Medulla oblongata (tissue), 1 donor: ENCODE measurements at regions not wholly inside any gene's neighbourhood (a gene's known extent, or its start where the extent isn't known, plus 50 kb on each side); places are given as distances from the start of the nearest gene placed in this dataset.

Experiments used
- DNase-seq: peaks from one replicate; pipeline ENCODE4 v3.0.0-alpha.2; 2015; ENCODE audit errors: extremely low spot score

DNA sequence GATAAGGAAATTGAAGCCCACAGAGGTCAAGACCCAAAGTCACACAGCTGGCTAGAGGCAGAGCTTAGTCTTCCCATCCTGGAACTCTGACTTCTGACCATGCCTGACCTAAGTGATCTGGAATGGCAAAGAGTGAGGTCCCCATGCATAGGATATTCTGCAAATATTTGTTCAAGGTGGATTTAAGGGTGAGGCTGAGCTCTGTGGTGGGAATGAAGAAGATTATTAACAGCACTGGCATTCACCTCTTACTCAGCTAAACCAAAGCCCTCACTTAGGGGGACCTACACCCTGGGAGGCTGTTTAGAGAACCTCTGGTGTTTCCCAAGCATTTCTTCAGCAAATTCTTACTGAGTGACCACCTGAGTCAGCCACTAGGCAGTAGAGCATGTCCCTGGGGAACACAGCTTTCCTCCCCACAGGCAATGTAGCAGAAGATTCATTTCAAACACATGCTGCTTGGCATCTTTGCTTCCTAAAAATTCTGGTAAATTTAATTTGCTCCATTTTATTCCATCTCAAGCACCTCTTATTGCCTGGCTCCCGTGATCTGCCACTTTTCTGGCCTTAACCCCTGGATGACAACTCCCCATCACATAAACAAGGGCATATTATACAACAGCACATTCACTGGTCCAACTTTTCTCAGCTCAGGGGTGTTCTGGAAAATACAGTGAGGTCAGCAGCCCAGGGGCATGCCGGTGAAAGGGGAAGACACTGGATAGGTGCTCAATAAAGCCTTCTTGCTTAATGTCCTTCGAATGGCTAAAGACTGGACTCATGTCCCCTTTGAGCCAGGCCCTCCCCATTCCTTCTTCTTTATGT lies 176.0 kb downstream of the ABHD5 start:
- no peak for DNase-seq

DNA sequence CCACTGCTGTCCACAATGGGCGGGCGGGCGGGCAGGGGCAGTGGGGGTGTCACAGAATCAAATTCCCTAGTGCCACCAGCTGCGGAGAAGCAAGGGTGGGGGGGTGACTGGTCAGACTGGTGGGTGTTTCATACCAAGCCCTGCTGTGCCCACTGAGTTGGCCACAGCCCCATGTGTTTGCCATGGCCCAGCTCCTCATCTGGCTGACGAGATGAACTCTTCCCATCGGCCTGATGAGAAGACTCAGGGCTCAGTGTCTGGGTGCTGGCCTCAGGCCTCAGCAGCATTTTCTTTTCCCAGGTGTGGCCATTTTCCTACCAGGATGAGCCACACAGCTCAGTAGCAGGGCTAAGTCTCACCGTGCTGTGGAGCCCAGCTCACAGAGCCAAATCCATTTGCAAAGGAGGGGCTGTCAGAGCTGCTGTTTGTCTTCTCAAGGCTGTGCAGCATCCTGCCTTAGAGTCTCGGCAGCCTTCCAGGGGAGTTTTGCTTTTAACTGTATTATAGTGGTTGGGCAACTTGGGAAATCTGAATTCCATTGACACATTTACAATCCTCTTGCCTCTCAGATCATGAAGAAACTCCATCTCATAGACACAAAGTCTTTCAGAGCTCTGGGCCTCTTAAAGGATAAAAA lies 176.8 kb downstream of the ABHD5 start:
- no peak for DNase-seq

DNA sequence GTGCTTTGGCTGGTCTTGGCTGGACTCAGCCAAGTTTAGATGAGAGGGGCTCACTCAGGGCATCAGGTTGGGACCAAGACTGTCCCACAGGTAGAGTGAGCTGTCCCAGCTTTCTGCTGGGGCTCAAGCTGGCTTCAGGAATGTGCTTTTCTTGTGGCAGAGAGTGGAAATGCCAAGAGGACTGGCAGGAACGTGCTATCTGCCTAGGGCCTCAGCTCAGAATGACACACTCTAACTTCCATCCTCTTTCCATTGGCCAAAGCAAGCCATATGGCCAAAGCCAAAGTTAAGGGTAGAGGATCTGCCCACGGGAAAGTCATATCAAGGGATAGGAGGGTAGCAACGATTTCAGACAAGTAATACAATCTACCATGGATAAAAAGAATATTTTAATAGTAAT lies 178.8 kb downstream of the ABHD5 start:
- no peak for DNase-seq

DNA sequence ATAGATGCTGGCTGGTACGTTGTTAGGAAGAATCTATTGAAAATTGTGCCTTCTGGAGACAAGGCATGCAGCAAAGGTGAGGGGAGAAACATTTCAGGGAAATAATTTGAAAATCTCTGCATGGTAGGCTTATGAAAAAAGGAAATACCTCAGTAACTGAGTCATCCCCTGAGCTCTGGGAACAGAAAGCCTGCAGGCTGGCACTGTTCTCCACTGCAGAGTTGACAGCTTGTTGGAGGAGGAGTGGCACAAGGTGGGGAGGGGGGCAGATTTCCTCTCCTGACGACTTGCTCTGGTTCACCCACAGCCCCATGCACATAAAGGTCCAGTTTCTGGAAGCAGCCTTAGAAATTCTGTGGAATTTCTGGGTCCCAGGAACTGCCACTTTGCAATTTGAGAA lies 179.4 kb downstream of the ABHD5 start:
- no peak for DNase-seq

DNA sequence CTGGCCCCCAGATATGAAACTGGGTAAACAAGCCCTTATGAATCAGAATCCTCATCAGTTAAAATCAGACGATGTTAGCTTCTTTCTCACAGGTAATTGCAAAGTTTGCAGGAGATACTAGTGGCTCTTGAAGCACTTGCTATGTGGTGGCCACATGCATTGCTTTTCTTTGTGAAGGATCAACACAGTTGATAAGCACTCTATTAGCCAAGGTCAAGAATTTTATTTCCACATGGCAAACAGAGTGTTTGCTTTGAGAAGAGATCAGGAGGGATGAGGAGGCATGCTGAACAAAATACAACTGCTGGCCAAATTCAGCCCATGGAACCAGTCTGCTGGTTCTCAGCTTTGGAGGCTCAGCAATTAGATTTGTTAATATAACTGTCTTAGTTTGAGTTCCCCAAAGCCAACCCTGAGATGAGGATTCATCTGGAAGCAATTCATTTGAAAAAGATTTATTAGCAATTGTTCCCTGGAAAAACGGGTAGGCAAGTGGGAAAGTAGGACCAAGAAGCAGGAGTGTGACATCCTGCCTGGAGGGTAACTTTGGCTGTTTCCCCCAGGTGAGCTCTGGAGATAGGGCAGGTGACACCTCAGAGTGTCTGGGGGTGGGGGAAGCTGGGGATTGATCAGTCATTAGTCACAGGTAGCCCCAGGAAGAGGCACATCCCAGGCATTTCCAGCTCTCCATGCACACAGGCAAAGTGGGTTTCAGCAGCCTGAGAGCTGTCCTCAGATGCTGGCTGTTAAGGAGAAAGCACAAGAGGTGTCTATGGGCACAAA lies 180.3 kb downstream of the ABHD5 start:
- no peak for DNase-seq

DNA sequence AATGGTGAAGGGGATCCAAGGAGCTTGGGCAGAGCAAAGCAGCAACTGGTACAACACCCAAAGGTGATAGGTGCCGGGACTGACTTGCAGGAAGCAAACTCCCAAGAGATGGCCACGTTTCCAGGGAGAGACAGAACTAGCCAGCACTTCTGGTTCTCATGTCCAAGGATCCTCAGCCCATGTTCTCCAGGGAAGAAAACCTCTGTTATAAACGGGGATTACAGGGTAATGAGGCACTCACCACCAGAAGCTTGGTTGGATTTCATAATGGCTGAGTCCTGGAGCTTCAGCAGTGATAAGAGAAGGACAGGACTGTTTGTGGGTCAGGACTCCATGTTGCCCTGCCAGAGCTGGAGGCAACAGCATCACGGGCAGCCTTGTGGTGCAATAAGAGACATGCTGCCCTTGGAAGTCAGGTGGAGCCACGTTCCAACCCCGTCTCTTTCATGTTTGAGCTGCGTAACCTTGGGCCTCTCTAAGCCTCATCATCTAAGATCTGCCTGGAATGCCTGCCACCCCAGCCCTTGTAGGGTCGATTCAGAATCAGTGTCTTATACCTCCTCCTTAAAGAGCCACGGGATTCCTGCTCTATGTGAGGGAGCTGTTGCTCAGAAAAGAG lies 181.0 kb downstream of the ABHD5 start:
- no peak for DNase-seq

DNA sequence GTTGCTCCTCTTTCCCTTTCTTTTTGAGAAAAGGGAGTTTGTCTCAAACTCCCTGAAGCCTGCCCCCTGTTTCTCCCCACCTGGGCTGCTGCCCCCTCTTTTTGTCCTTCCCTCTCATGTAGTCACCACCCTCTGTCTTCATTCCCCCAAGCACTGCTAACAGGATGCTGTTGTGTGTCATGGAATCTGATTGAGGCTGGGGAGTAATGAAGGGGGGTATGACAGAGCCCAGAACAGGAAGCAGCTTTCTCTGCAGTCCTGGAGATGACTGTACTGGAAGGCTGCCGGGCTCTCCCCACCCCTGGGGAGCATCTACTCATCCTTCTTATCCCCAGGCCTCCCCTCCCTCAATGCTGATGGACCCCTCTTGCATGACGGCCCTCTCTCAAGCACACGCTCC lies 181.6 kb downstream of the ABHD5 start:
- DNase-seq: no peak

DNA sequence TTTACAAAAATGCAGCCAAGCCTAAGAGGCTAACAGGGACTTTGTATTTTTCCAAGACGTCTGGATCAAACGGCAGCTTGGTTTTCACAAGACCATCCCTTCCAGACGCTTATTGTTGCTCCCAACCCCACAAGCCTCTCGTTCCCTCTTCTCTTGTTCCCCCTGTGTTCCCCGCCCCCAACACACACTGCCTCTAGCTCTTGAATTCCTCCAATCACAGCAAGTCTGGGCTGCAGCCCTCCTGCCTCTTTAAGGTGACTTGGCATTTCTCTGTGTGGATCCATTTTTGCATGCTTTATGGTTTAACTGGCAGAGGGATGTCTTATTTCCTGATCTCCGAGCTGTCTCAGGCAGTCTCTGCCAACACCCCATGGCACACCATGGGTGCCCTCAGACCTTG lies 182.2 kb downstream of the ABHD5 start:
- DNase-seq: no peak

DNA sequence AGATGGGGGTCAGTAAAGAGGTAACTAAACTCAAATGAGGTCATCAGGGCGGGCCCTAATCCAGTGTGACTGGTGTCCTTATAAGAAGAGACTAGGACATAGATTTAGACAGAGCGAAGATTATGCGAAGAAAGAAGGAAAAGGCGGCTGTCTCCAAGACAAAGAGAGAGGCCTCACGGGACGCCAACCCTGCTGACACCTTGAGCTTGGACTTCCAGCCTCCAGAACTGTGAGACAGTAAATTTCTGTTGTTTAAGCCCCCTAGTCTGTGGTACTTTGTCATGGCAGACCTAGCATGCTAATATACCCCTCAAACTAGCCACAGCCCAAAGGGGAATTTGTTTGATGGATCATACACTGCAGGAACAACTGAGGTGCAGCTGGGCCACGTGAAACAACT lies 183.0 kb downstream of the ABHD5 start:
- DNase-seq: no peak

DNA sequence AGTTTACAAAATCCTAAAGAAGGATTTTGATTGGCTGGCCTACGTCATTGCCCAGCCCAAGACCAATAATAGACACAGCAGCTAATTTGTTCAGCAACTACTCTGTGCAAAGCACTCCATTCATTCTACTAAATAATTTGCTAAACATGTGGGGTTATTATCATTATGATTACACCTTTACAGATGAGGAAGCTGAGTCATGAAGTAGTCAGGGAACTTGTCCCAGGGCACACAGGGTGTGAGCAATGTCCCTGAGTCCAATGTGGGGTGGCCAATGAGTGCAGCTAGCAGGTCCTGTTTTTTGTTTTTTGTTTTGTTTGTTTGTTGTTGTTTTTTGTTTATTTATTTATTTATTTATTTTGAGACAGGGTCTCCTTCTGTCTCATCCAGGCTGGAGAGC lies 183.6 kb downstream of the ABHD5 start:
- DNase-seq: no peak

DNA sequence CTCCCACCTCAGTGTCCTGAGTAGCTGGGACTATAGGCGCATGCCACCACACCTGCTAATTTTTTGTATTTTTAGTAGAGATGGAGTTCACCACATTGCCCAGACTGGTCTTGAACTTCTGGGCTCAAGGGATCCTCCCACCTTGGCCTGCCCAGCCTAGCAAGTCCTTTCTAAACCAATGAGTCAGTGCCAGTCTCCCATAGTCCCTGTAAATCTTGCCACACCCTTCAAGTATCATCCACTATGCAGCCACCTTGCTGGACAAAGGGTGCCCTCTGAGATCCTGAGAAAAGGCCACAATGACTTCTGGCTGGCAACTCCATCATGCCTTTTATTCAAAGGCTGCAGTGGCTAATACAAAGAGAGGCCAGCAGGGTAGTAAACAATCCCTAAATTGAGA lies 184.0 kb downstream of the ABHD5 start:
- no peak for DNase-seq

DNA sequence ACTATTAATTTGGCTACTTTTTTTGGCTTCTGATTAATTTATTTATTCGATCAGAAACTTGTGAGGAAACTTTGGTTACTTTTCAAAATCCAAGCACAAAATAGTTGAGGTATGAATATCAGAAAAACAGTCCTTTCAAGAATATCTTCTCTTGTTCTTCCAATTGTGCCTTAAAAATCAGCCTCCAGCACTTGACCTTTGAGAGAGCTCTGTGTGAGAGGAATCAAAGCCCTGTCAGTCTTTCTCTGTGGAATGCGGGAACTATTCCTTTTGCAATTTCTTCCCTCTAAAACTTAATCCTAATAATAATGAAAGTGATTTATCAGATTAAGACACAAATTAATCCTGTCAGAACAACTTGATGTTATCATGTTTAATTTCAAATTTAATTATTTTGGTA lies 185.9 kb downstream of the ABHD5 start:
- no peak for DNase-seq

DNA sequence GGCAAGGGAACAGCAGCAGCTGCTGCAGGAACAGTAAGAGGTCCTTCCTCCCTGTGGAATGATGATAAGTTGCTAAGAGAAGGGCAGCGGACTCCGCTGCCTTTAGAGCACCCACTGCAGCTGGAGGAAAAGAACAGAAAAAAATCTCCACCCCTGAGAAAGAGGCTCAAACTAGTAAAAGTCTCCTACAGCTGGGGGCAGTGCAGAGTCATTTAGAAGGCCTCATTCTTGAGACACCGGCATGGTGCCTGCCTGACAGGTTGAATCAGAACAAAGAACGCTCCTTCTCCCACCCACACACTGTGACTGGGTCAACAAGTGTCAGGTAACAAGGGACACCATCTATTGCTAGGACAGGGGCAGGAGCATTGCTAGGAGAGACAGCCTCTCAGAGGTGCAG lies 188.4 kb downstream of the ABHD5 start:
- DNase-seq: no peak

DNA sequence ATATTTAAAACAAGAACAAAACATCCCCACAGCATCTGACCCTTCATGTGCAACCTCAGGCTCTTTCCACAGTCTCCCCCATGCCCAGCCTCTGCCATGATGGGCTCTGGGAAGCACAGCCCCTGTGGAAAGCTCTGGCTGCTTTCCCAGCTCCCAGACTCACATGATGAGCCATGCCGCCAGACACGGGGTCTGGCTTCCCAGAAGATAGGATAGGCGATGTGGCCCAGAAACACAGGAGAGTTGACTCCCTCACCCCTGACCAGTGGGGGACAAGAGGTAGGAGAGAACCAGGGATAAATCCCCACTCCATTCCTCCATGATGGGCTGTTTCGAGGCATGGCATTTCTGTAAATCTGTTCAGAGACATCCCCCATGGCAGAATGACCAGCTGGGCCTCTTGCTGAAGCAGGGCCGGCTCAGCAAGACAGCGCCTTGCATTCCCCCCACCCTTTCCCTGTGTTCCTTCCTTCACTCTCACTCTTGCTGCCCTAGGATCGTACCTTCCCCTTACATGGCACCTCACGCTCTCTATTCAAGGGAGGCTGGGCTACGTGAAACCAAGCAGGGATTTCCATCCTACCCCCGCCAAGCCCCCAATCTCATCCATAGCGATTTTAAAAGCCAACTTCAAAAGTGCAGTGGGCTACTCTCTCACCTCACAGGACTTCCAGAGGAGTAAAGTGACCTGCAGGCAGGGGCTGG lies 192.4 kb downstream of the ABHD5 start:
- no peak for DNase-seq

DNA sequence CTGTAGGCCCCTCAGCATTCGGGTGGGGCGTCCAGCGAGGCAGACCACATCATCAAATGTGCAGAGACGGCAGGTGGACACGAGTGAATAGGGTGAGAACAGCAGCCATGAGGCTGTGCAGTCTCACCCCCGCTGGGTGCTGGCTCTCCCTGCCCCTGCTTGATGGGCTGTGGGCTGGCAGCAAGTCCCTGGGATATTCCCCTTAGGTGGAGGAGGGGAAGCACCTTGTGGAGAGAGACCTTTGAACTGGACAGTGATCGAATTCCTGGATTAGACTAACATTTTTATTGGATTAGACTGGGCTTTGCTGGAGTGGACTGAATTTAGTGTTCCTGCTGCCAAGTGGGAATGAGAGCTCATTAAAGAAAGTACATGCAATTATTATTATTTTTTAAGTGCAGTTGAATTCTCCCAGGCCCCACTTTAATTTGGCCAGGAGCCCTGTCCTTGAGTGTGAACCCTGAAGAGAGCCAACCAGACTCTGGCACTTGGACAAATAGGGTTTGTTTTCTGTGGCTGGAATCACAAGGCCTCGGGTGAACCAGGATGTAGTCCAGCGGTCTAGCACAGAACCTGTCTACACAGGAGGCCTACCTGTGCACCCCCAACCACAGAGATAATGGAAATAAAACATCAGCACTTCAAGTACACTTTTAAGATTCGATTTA lies 193.1 kb downstream of the ABHD5 start:
- DNase-seq: peak; percentile 42

DNA sequence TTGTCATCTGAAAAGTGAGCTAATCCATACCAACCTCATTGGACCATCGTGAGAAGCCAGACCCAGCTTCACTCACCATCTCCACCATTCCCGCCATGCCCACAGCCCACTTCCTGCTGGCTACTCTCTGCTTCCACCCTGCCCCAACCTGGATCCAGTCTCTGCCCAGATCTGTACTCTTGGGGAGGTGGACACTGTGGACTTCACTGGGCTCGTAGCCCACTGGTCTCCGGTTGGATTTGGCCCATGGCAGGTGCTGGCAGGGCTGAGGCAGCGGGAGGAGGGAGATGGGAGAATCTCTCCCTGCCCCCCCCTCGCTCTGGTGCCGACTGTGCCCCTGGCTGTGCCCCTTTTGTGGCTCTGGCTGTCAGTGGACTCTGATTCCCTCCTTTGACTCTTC lies 193.8 kb downstream of the ABHD5 start:
- no peak for DNase-seq

DNA sequence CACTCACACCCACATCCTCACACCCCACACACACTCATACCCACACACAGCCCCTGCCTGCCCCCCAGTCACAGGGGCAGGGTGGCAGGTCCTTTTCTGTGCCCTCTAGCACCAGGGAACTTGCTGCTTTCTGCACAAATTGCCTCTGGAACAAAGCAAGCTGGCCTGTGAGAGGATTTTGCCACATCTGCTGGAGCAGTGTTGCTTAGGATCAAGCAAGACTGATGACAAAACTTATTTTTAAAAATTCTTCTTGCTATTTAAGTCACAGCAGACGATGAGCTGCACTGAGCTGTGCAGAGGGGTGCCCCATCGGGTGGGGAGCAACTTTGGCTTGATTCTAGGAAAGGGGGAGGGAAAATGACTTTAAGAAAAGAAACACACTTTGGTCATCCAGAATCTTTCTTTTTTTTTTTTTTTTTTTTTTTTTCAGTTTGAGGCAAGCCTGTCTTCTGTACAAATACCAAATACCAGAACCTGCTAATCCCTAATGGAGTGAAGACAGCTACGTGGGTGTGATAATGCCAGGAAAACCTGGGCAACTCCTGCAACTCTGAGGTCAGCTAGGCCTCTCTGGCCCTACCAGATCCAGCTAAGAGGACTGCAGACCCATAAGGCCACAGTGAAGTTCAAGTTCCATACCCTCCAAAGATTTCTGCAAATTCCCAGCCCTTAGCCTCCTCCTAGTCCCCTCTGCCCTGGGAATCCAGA lies 195.3 kb downstream of the ABHD5 start:
- DNase-seq: no peak

DNA sequence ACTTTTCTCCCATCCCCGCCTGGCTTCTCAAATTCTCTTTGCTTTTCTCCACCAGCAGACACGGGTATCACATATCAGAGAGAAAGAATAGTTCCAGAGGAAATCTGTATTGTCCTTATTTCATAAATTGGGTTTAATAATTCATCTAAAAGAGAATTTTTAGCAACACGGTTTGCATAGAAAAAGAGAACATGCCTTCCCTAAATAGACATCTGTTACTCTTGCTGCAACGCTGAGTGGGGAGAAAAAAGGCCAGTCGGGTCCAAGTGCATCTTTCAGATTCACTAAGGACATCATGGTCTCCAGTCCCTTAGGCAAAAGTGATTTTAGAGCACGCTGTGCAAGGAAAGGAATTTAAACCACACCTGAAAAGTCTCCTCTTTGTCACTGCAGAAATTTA lies 201.3 kb downstream of the ABHD5 start:
- DNase-seq: no peak

DNA sequence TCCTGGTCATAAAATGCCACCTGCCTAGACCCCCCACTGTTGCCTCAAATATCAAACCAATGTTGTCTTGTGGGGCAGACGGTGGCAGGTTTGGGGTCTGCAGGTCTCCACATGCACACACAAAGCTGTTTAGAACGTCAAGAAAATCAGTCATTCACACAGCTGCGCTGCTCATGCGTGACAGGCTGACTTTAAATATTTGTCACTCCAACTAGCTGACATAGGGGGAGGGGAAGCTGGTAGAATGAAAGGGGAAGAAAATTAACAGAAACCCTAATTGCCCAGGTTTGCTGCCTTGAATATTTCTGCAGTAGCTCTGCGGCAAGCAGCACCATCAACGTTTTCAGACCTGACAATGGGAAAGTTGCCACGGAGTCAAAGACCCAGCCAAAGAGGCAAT lies 201.8 kb downstream of the ABHD5 start:
- DNase-seq: no peak

DNA sequence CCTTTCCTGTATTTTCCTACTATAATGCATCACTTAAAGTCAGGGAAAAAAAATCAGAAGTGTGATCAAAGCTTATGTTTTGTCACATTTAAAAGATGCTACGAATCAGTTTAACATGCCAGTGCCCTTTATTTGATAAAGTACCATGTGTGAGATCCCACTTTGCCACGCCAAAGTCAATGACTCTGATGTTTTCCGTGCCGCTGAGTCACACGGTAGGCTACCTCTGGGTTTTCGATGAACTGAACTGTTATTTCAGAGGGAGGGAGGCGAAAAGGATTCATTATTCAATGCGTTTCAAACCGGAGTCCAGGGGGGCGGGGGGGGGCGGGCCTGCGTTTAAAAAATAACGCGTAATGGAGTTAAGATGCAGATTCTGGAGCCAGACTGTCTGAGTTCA lies 203.0 kb downstream of the ABHD5 start:
- no peak for DNase-seq
